Right atrium auricular region (tissue), 2 donors: ENCODE measurements at regions not wholly inside any gene's neighbourhood (a gene's known extent, or its start where the extent isn't known, plus 50 kb on each side); places are given as distances from the start of the nearest gene placed in this dataset.

ENCODE experiments used
- DNase-seq: peaks from one replicate; pipeline ENCODE4 v3.0.0-alpha.2; 2019; ENCODE audit warnings: low spot score
- H3K27ac ChIP-seq, 2 donors: fragments of 200-600 bp; sonication (generic); 1 replicate in 1 of 2; 2 replicates in 1 of 2; pipeline ENCODE4 v1.5.1; 2016 to 2019
- H3K27me3 ChIP-seq, 2 donors: fragments of 200-600 bp; sonication (generic); one replicate each; pipeline versions ENCODE4 v1.5.1 to v1.6.0; 2017 to 2019
- H3K36me3 ChIP-seq: fragments of 200-600 bp; sonication (generic); one replicate; pipeline ENCODE4 v1.5.1; 2016
- H3K4me1 ChIP-seq, 2 donors: fragments of 200-600 bp; sonication (generic); one replicate each; pipeline versions ENCODE4 v1.5.1 to v1.6.0; 2017 to 2019
- H3K4me3 ChIP-seq, 2 donors: fragments of 200-600 bp; sonication (generic); 1 replicate in 1 of 2; 2 replicates in 1 of 2; pipeline ENCODE4 v1.5.1; 2017 to 2019; ENCODE audit warnings: mild to moderate bottlenecking in 1 of 2, moderate library complexity in 1 of 2
- H3K9me3 ChIP-seq, 2 donors: fragments of 200-600 bp; sonication (generic); one replicate each; pipeline ENCODE4 v1.5.1; 2019
- CTCF ChIP-seq, 2 donors: fragments of 200-600 bp; sonication (generic); IDR thresholded peaks; one replicate each; pipeline ENCODE4 v1.5.1; 2019; ENCODE audit warnings: antibody characterized with exemption in 2 of 2

GRCh38 chr18:41347057-41347456, 608.0 kb upstream of the PIK3C3 start:
- Histone ChIP-seq H3K4me1 (no peaks in the 10 kb centered on the region), H3K4me3 (no peak overlapping the region), H3K36me3 (no peaks in the 10 kb centered on the region), H3K9me3 (no peaks in the 10 kb centered on the region), H3K27ac (no peak overlapping the region), H3K27me3 (no peaks in the 10 kb centered on the region)
- DNase-seq = no peak
- TF ChIP-seq CTCF (IDR thresholded peaks at IDR 0.05) = no peak

GRCh38 chr18:41343808-41344207, 611.2 kb upstream of the PIK3C3 start:
- DNase-seq = no peak
- H3K9me3 ChIP-seq = no peaks in the 10 kb centered on the region
- H3K4me1 ChIP-seq = no peaks in the 10 kb centered on the region
- H3K4me3 ChIP-seq = no peak overlapping the region
- no peaks in the 10 kb centered on the region for H3K27me3 ChIP-seq
- TF ChIP-seq CTCF (IDR thresholded peaks at IDR 0.05) = no peak
- H3K36me3 ChIP-seq = no peaks in the 10 kb centered on the region
- no peak overlapping the region for H3K27ac ChIP-seq

- Histone ChIP-seq H3K4me3 (no peak overlapping the region), H3K9me3 (no peaks in the 10 kb centered on the region), H3K4me1 (no peaks in the 10 kb centered on the region), H3K27me3 (no peaks in the 10 kb centered on the region), H3K36me3 (no peaks in the 10 kb centered on the region), H3K27ac (no peak overlapping the region)
- no peak for DNase-seq
- no peak for TF ChIP-seq CTCF (IDR thresholded peaks at IDR 0.05)
These were observed 616.7 kb upstream of the PIK3C3 start for GRCh38 chr18:41338341-41338740.

- H3K27me3 ChIP-seq = no peaks in the 10 kb centered on the region
- DNase-seq = no peak
- no peaks in the 10 kb centered on the region for H3K4me1 ChIP-seq
- TF ChIP-seq CTCF (IDR thresholded peaks at IDR 0.05) = no peak
- no peak overlapping the region for H3K27ac ChIP-seq
- H3K36me3 ChIP-seq = no peaks in the 10 kb centered on the region
- H3K9me3 ChIP-seq = no peaks in the 10 kb centered on the region
- H3K4me3 ChIP-seq = no peak overlapping the region
These were observed 623.4 kb upstream of the PIK3C3 start for GRCh38 chr18:41331661-41332060.

GRCh38 chr18:41326311-41326710, 628.7 kb upstream of the PIK3C3 start:
- H3K27ac ChIP-seq = no peak overlapping the region
- H3K4me3 ChIP-seq = no peak overlapping the region
- no peak for TF ChIP-seq CTCF (IDR thresholded peaks at IDR 0.05)
- no peaks in the 10 kb centered on the region for H3K27me3 ChIP-seq
- H3K9me3 ChIP-seq = no peaks in the 10 kb centered on the region
- DNase-seq = no peak
- no peaks in the 10 kb centered on the region for H3K4me1 ChIP-seq
- H3K36me3 ChIP-seq = no peaks in the 10 kb centered on the region

GRCh38 chr18:41324934-41325333, 630.1 kb upstream of the PIK3C3 start:
- Histone ChIP-seq H3K27ac (no peak overlapping the region), H3K9me3 (no peaks in the 10 kb centered on the region), H3K4me1 (no peaks in the 10 kb centered on the region), H3K36me3 (no peaks in the 10 kb centered on the region), H3K4me3 (no peak overlapping the region), H3K27me3 (no peaks in the 10 kb centered on the region)
- no peak for TF ChIP-seq CTCF (IDR thresholded peaks at IDR 0.05)
- DNase-seq = no peak
